MM.1S (cell line): ENCODE measurements at regions not wholly inside any gene's neighbourhood (a gene's known extent, or its start where the extent isn't known, plus 50 kb on each side); places are given as distances from the start of the nearest gene placed in this dataset.

ENCODE experiments used
- CTCF ChIP-seq: fragments of 300-600 bp; sonication (generic); IDR thresholded peaks from 2 replicates; pipeline ENCODE4 v1.5.1; 2016; ENCODE audit warnings: antibody characterized with exemption, low read length, mixed read lengths
- EZH2 ChIP-seq: fragments of 300-600 bp; sonication (generic); optimal IDR thresholded peaks from 2 replicates; pipeline ENCODE3; 2017; ENCODE audit warnings: low read depth, mild to moderate bottlenecking, antibody characterized with exemption, low read length, mixed read lengths

- no peak for TF ChIP-seq EZH2
- no peak for TF ChIP-seq CTCF
Measured at GRCh38 chr7:35530124-35531109, 164.5 kb downstream of the HERPUD2 start.
